ENCODE measurements at regions not wholly inside any gene's neighbourhood (a gene's known extent, or its start where the extent isn't known, plus 50 kb on each side); places are given as distances from the start of the nearest gene placed in this dataset.

GRCh38 chr9:129285979-129286772 is 108.1 kb upstream of the IER5L start:
- DNase-seq (ENCODE audit: low spot score): no peak

DNA sequence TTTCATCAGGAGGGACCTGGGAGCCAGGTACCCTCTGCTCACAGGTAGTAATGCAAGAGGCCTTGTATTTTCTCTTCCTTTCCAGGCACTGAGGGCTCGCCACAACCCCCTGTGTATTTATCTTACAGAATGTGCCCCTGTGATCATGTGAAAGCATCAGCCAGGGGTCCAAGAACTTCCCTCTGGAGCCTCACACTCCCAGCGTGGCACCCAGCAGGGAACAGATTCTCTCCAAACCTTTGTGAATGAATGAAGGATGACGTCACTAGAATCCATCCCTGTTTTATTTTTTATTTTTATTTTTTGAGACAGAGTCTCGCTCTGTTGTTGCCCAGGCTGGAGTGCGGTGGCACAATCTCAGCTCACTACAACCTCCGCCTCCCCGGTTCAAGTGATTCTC is 107.3 kb upstream of the IER5L start:
- no peak for DNase-seq (ENCODE audit: low spot score)

- DNase-seq (ENCODE audit: low spot score): no peak
These were observed 106.7 kb upstream of the IER5L start for GRCh38 chr9:129284607-129285291.

GRCh38 chr9:129283705-129284606 is 105.9 kb upstream of the IER5L start:
- DNase-seq (ENCODE audit: low spot score): no peak

DNA sequence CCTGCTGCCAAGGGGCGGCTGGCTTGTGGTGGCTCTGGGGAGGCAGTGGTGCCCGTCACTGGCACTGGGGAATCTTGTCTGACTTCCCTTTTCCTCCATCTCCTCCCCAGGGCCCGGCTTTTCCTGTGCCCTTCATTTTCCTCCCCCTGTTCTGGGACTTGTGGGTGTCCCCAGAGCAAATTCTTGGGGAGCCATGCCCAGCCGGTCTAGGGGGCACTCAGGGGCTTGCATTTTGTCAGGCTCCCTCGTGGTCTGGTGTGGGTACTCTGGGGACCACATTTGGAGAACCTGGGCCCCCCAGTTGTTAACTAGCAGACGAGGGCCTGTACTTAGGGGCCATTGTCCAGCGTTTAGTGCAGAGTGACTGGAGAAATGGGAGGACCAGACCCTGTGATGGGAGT is 105.2 kb upstream of the IER5L start:
- DNase-seq (ENCODE audit: low spot score): no peak

DNA sequence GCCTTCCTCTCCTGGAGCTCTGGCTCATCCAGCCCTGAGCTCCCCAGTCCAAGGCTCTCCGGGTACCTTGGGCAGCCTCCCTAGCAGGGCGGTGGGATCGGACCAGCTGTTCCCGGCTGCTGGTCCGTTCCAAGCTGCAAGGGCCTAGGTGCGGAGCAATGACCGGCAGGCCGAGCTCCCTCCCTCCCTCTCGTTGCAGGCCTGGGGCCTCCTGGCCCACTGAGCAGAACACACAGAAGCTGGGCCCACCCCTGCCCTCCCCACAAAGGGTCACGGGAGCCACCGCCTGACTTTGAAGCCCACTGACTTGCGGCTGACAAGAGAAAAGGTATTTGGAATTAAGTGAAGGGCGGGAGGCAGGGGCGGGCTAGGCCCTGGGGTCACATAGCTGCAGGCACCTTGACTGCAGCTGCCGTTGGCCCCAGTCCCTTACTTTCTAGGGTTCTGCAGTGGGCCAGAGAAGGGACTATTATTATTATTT is 104.7 kb upstream of the IER5L start:
- no peak for DNase-seq (ENCODE audit: low spot score)

DNA sequence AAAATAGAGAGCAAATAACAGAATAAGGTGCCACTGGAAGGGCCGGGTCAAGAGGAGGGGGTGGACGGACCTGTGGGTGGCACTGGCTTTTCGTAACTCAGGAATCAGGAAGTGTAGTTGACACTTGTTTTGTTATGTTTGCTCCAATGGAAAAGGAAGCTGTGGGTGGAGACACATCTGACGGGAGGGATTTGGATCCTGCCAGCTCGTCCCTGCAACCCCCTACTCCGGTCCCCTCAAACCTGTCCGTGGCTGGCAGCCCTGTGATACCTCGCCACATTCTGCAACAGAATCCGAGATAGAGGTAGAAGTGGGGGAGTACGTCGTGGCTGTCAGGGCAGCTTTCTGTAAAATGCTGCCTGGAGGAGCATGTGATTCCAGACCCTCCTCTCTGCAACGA is 104.2 kb upstream of the IER5L start:
- no peak for DNase-seq (ENCODE audit: low spot score)

DNA sequence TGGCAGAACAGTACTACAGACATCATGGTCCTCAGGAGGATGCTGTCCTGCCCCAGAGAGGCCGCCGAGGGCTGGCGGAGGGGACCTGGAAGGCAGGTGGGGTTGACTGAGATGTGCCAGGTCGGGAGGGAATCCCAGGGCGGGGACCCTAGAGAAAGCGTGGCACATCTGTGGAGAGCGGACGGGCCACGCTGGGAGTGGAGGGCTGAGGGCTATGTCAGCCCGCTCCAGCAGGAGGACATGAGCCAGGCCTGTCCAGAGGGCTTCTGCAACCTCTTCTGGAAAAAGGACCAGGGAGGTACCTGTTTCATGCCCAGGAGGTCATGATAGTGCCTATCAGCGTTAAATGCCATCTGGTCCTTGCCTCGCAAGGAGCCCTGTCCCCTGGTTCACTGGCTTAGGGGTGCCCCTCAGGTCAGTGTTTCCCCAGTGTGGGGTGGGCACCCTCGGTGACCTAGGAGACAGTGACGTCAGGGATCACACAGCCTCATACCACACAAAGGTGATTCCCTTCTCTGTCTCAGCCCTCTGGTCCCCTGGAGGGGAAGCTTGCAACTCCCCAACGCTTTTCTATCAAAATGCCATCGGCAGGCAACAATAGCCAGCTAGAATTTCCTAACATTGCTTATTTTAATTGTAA is 103.6 kb upstream of the IER5L start:
- DNase-seq (ENCODE audit: low spot score): no peak

GRCh38 chr9:129280623-129281271 is 102.7 kb upstream of the IER5L start:
- no peak for DNase-seq (ENCODE audit: low spot score)

DNA sequence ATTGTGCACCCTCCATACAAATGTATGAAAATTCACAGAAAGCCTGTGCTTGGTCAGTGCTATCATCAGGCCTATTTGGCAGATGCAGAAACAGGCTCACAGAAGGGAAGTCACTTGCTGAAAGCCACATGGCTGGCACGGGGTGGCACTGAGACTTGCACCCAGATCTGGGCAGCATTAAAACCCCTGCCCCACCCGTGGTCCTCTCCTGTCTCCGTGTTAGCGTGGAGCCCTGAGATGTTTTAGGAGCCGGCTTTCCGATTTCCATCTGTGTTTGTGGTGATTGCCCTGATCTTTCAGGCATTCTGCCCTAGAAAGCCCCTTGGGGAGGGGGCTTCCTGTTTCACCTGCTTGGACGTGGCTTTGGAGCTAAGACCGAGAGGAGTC is 102.2 kb upstream of the IER5L start:
- no peak for DNase-seq (ENCODE audit: low spot score)

DNA sequence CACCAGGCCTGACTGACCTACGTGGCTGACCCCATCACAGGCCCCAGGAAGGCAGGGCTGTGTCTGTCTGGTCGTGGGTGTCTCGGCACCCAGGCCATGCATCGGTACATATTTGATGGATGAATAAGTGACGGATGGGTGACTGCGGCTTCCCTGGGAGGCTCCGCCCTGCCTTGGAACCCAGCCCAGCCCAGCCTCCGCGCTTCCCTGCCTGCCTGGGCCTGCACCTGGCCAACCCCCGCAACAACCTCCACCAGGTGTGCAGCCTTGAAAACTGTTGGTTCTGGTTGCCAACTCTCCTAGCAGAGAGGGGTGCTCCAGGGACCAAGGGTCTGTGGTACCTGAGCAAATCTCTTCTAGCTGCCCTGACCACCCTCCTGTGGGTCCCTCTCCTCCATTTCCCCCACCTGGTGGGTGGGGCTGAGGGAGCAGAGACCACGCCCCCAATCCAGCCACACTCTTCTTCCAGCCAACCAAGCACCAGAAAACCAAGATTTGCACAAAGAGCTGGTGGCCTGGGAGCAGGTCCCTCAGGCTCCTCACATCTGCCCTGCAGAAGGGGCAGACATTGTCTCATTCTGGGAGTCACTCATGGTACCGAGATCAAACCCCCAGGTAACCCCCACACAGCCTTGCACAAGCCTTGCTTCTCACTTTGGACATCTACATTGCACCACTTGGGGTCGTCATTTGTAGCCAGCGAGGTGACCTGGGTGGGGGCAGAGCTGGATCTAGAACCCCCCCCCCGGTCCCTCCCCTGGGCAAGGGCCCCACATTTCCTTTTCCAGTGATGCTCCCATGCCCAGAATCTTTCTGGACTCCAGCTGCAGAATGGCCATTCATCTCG is 100.6 kb upstream of the IER5L start:
- DNase-seq (ENCODE audit: low spot score): peak; percentile 57

GRCh38 chr9:129276486-129277230 is 98.6 kb upstream of the IER5L start:
- no peak for DNase-seq (ENCODE audit: low spot score)

DNA sequence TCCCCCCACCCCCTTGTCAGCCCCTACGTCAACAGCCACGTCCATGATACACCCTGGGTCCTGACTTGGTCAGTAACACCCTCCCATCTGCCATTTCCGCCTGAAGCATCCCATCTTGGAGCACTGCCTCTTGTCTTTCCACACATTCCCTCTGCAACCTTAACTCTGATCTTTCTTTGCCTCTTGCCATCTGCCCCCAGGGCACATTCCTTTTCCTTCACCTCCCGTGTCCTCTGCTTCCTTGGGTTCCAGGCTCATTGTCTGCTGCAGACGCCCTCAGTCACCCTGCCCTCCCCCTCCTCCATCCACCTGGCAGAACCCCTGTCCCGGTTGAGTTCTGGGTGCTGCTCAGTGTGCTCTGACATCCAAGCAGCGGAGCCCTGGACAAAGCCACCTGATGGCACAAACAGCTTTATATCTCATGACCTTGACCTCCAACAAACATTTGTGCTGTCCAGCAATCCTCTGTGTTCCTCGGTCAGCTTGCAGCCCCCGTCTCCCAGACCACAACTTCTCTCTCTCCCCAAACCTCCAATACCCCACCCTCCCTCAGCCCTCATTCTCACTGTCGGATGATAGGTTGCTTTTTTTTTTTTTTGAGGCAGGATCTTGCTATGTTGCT is 97.7 kb upstream of the IER5L start:
- DNase-seq (ENCODE audit: low spot score): no peak

GRCh38 chr9:129273941-129274684 is 96.1 kb upstream of the IER5L start:
- no peak for DNase-seq (ENCODE audit: low spot score)

- no peak for DNase-seq (ENCODE audit: low spot score)
These were observed 95.3 kb upstream of the IER5L start for GRCh38 chr9:129273136-129273895.

GRCh38 chr9:129272348-129273025 is 94.4 kb upstream of the IER5L start:
- DNase-seq (ENCODE audit: low spot score): no peak

- DNase-seq (ENCODE audit: low spot score): no peak
These were observed 92.9 kb upstream of the IER5L start for GRCh38 chr9:129270903-129271431.
